H1 (cell line): ENCODE measurements at regions not wholly inside any gene's neighbourhood (a gene's known extent, or its start where the extent isn't known, plus 50 kb on each side); places are given as distances from the start of the nearest gene placed in this dataset.

Experiments
- ATF3 ChIP-seq: IDR thresholded peaks from 2 replicates; pipeline ENCODE4 v1.6.1; 2011; ENCODE audit warnings: low read depth, mild to moderate bottlenecking, low read length; ENCODE audit not compliant: insufficient read depth
- EP300 ChIP-seq, 2 experiments: IDR thresholded peaks; 1 replicate in 1 of 2; 2 replicates in 1 of 2; pipeline ENCODE4 v1.6.1; 2011 to 2012; ENCODE audit warnings: low read depth in 2 of 2, low read length in 2 of 2, mild to moderate bottlenecking in 2 of 2, borderline replicate concordance in 1 of 2, inconsistent platforms in 1 of 2, moderate library complexity in 1 of 2
- RFX5 ChIP-seq: IDR thresholded peaks from 2 replicates; pipeline ENCODE4 v1.6.1; 2011; ENCODE audit warnings: low read depth, low read length, improper control_type of control experiment, borderline replicate concordance
- YY1 ChIP-seq: IDR thresholded peaks from 2 replicates; pipeline ENCODE4 v1.6.1; 2011; ENCODE audit warnings: low read depth, mild to moderate bottlenecking, low read length
- TF ChIP-seq, protein P1 (sequence below), 3 experiments: IDR thresholded peaks; 1 replicate in 2 of 3; 2 replicates in 1 of 3; pipeline versions ENCODE4 v1.5.1 to v1.6.1; 2011; ENCODE audit warnings: low read length in 3 of 3, mild to moderate bottlenecking in 3 of 3, inconsistent platforms in 2 of 3, low read depth in 1 of 3, moderate library complexity in 1 of 3; ENCODE audit not compliant: insufficient read depth in 1 of 3; ENCODE audit errors: control extremely low read depth in 1 of 3

- no peak for TF ChIP-seq ATF3
- TF ChIP-seq YY1: no peak
- no peak for TF ChIP-seq RFX5
- TF ChIP-seq, protein P1, sequence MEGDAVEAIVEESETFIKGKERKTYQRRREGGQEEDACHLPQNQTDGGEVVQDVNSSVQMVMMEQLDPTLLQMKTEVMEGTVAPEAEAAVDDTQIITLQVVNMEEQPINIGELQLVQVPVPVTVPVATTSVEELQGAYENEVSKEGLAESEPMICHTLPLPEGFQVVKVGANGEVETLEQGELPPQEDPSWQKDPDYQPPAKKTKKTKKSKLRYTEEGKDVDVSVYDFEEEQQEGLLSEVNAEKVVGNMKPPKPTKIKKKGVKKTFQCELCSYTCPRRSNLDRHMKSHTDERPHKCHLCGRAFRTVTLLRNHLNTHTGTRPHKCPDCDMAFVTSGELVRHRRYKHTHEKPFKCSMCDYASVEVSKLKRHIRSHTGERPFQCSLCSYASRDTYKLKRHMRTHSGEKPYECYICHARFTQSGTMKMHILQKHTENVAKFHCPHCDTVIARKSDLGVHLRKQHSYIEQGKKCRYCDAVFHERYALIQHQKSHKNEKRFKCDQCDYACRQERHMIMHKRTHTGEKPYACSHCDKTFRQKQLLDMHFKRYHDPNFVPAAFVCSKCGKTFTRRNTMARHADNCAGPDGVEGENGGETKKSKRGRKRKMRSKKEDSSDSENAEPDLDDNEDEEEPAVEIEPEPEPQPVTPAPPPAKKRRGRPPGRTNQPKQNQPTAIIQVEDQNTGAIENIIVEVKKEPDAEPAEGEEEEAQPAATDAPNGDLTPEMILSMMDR (IDR thresholded peaks at IDR 0.05; ENCODE audit: control extremely low read depth in 1 of 3, insufficient read depth in 1 of 3, low read depth in 1 of 3, low read length in 3 of 3): no peak
- no peak for TF ChIP-seq EP300 (IDR thresholded peaks at IDR 0.05; ENCODE audit: borderline replicate concordance in 1 of 2, low read depth in 2 of 2, low read length in 2 of 2)
These were observed 55.2 kb upstream of the MRTFB start for GRCh38 chr16:14015948-14016347.
